H1 (cell line): ENCODE measurements at regions not wholly inside any gene's neighbourhood (a gene's known extent, or its start where the extent isn't known, plus 50 kb on each side); places are given as distances from the start of the nearest gene placed in this dataset.

Experiments
- CTCF ChIA-PET: fragments of 300-600 bp; sonication (Branson Sonifier 250); formaldehyde crosslinking; loops from one replicate; lab custom pipeline; 2021; ENCODE audit not compliant: partially characterized antibody; lab: Charles Lee
- POLR2A ChIA-PET: fragments of 300-600 bp; sonication (Branson Sonifier 250); formaldehyde crosslinking; loops from one replicate; lab custom pipeline; 2021; ENCODE audit warnings: inconsistent platforms; ENCODE audit not compliant: partially characterized antibody; lab: Charles Lee
- DNase-seq, 2 experiments: peaks; one replicate each; pipeline versions ENCODE4 v3.0.0 to v3.0.0-alpha.2; 2010 to 2022; ENCODE audit warnings: low spot score in 2 of 2, low read depth in 1 of 2, mixed read lengths in 1 of 2
- FAIRE-seq: peaks from 2 replicates; lab custom pipeline; 2011; peaks lifted over from hg19 to GRCh38; lab: Jason Lieb, UNC
- H2AFZ ChIP-seq: 2 replicates; pipeline ENCODE4 v1.8.1; 2012; ENCODE audit warnings: low read length, inconsistent platforms
- H2AK5ac ChIP-seq: 2 replicates; pipeline ENCODE4 v1.6.1; 2013; ENCODE audit warnings: low read depth, low read length
- H2BK120ac ChIP-seq: replicated peaks from 2 replicates; pipeline ENCODE3; 2013; ENCODE audit warnings: low read depth, low read length, inconsistent platforms
- H2BK12ac ChIP-seq: 2 replicates; pipeline ENCODE4 v1.6.1; 2013; ENCODE audit warnings: low read depth, low read length
- H2BK15ac ChIP-seq: 2 replicates; pipeline ENCODE4 v1.6.1; 2013; ENCODE audit warnings: low read length
- H2BK20ac ChIP-seq: 2 replicates; pipeline ENCODE4 v1.6.1; 2013; ENCODE audit warnings: low read length
- H2BK5ac ChIP-seq: 2 replicates; pipeline ENCODE4 v1.6.1; 2013; ENCODE audit warnings: low read depth, low read length
- H3K14ac ChIP-seq: 2 replicates; pipeline ENCODE4 v1.6.1; 2013; ENCODE audit warnings: inconsistent platforms; ENCODE audit not compliant: insufficient read length
- H3K18ac ChIP-seq: 2 replicates; pipeline ENCODE4 v1.6.1; 2013; ENCODE audit warnings: low read length; ENCODE audit errors: extremely low read depth
- H3K23ac ChIP-seq: 2 replicates; pipeline ENCODE4 v1.6.1; 2013; ENCODE audit warnings: inconsistent platforms; ENCODE audit not compliant: insufficient read length
- H3K23me2 ChIP-seq: 2 replicates; pipeline ENCODE4 v1.6.1; 2013; ENCODE audit warnings: low read depth, low read length
- H3K27ac ChIP-seq: 2 replicates; pipeline ENCODE4 v1.6.1; 2011; ENCODE audit warnings: low read depth, low read length, inconsistent platforms
- H3K27me3 ChIP-seq, 4 experiments: replicated peaks in 1 of 4; 1 replicate in 1 of 4; 2 replicates in 3 of 4; pipeline versions ENCODE4 v1.6.1 to v1.8.1; 2011 to 2013; ENCODE audit warnings: low read length in 3 of 4, mild to moderate bottlenecking in 3 of 4, inconsistent platforms in 2 of 4, mixed read lengths in 2 of 4, moderate library complexity in 1 of 4; ENCODE audit not compliant: control insufficient read depth in 3 of 4, insufficient read depth in 3 of 4; ENCODE audit errors: extremely low read depth in 1 of 4
- H3K36me3 ChIP-seq, 4 experiments: 2 replicates each; pipeline versions ENCODE4 v1.6.1 to v1.8.1; 2011 to 2013; ENCODE audit warnings: mild to moderate bottlenecking in 4 of 4, low read length in 3 of 4, moderate library complexity in 2 of 4, control low read depth in 1 of 4, inconsistent platforms in 1 of 4; ENCODE audit not compliant: insufficient read depth in 4 of 4, control insufficient read depth in 2 of 4
- H3K4ac ChIP-seq: replicated peaks from 2 replicates; pipeline ENCODE3; 2013; ENCODE audit warnings: low read length, low read depth, mixed read lengths, inconsistent platforms; ENCODE audit not compliant: insufficient read length
- H3K4me1 ChIP-seq, 4 experiments: replicated peaks in 1 of 4; 1 replicate in 1 of 4; 2 replicates in 3 of 4; pipeline versions ENCODE4 v1.6.1 to v1.8.1; 2011 to 2013; ENCODE audit warnings: low read length in 3 of 4, inconsistent platforms in 2 of 4, mixed read lengths in 1 of 4; ENCODE audit not compliant: insufficient read depth in 4 of 4, control insufficient read depth in 3 of 4
- H3K4me2 ChIP-seq, 2 experiments: 2 replicates each; pipeline versions ENCODE4 v1.6.1 to v1.8.1; 2011 to 2013; ENCODE audit warnings: low read depth in 2 of 2, low read length in 2 of 2, control low read depth in 1 of 2, inconsistent platforms in 1 of 2, mild to moderate bottlenecking in 1 of 2; ENCODE audit not compliant: insufficient read depth in 1 of 2
- H3K4me3 ChIP-seq, 4 experiments: fragments of 200-600, 300-600 bp in 1 of 4; sonication (generic), shearing (Covaris generic), sonication (Bioruptor Twin) in 1 of 4; 2 replicates each; pipeline versions ENCODE4 v1.5.1 to v1.8.1; 2011 to 2016; ENCODE audit warnings: low read length in 4 of 4, low read depth in 3 of 4, control low read depth in 2 of 4, inconsistent platforms in 2 of 4, mild to moderate bottlenecking in 2 of 4, mixed read lengths in 1 of 4, moderate library complexity in 1 of 4; ENCODE audit not compliant: insufficient read depth in 2 of 4; ENCODE audit errors: extremely low read depth in 1 of 4
- H3K56ac ChIP-seq: replicated peaks from 2 replicates; pipeline ENCODE3; 2013; ENCODE audit warnings: low read depth, mild to moderate bottlenecking, mixed read lengths, low read length, inconsistent platforms; ENCODE audit not compliant: insufficient read length
- H3K79me1 ChIP-seq: 2 replicates; pipeline ENCODE4 v1.6.1; 2013; ENCODE audit warnings: low read depth, low read length, control low read depth
- H3K79me2 ChIP-seq, 2 experiments: 2 replicates each; pipeline versions ENCODE4 v1.6.1 to v1.8.1; 2012 to 2013; ENCODE audit warnings: low read length in 2 of 2, mild to moderate bottlenecking in 2 of 2, inconsistent platforms in 1 of 2; ENCODE audit not compliant: insufficient read depth in 2 of 2, control insufficient read depth in 1 of 2
- H3K9ac ChIP-seq, 4 experiments: replicated peaks in 1 of 4; 1 replicate in 1 of 4; 2 replicates in 3 of 4; pipeline versions ENCODE4 v1.6.1 to v1.8.1; 2011 to 2013; ENCODE audit warnings: low read depth in 3 of 4, low read length in 3 of 4, control low read depth in 2 of 4, mild to moderate bottlenecking in 2 of 4, moderate library complexity in 2 of 4, inconsistent platforms in 1 of 4; ENCODE audit errors: extremely low read depth in 1 of 4
- H3K9me3 ChIP-seq, 2 experiments: 2 replicates each; pipeline versions ENCODE4 v1.6.1 to v1.8.1; 2012 to 2013; ENCODE audit warnings: mild to moderate bottlenecking in 2 of 2, moderate library complexity in 2 of 2, control low read depth in 1 of 2, inconsistent platforms in 1 of 2, low read depth in 1 of 2, low read length in 1 of 2, mixed read lengths in 1 of 2; ENCODE audit not compliant: insufficient read depth in 2 of 2
- H4K20me1 ChIP-seq, 2 experiments: replicated peaks in 1 of 2; 2 replicates each; pipeline versions ENCODE3 to v1.8.1; 2011 to 2013; ENCODE audit warnings: inconsistent platforms in 2 of 2, low read length in 2 of 2, mild to moderate bottlenecking in 1 of 2; ENCODE audit not compliant: insufficient read depth in 2 of 2, control insufficient read depth in 1 of 2
- H4K5ac ChIP-seq: 2 replicates; pipeline ENCODE4 v1.6.1; 2013; ENCODE audit warnings: low read length, low read depth, mixed read lengths, inconsistent platforms; ENCODE audit not compliant: insufficient read length
- H4K8ac ChIP-seq: 2 replicates; pipeline ENCODE4 v1.8.0; 2013; ENCODE audit warnings: mild to moderate bottlenecking, moderate library complexity, low read length, inconsistent platforms; ENCODE audit not compliant: insufficient read depth; ENCODE audit errors: extremely low read depth
- H4K91ac ChIP-seq: replicated peaks from 2 replicates; pipeline ENCODE3; 2013; ENCODE audit warnings: low read length, mixed read lengths, inconsistent platforms; ENCODE audit not compliant: insufficient read length
- CEBPB ChIP-seq: IDR thresholded peaks from 2 replicates; pipeline ENCODE4 v1.6.1; 2012; ENCODE audit warnings: low read depth, low read length
- JUND ChIP-seq: IDR thresholded peaks from 2 replicates; pipeline ENCODE4 v1.6.1; 2011; ENCODE audit warnings: mild to moderate bottlenecking, improper control_type of control experiment, low read length
- WGBS, 2 experiments: shearing (Covaris generic) in 1 of 2; methylation state at CpG; one replicate each; pipeline versions ENCODE4 v1.1.6 to v1.1.7; 2013 to 2015; ENCODE audit warnings: low lambda C conversion rate in 2 of 2, mixed read lengths in 2 of 2, inconsistent platforms in 1 of 2, low coverage in 1 of 2, missing lambda C conversion rate in 1 of 2; ENCODE audit not compliant: insufficient replicate concordance in 2 of 2, insufficient coverage in 1 of 2, insufficient read length in 1 of 2; ENCODE audit errors: extremely low coverage in 1 of 2, missing lambda C conversion rate in 1 of 2; 5-methylcytosine and 5-hydroxymethylcytosine counted together

DNA sequence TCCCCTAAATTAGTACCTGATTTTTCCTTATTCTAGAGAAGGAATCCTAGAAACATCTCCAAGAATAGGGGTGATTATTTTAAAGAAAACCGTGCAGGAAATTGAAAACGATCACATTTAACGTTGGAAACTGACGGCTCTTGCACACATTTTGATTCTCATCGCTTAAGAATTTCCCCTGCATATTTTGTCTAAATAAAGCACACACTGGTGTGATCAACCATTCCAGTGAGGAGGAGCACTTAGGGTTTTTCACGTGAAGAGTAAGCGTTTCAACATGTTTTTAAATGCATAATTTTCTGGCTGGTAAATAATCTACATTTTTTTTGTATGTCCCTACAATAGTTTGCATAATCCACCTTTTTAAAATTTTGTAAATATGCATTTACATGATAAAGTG lies 229.7 kb upstream of the PFKP start:
- H4K91ac ChIP-seq = no peak overlapping the region
- no peak overlapping the region for H2BK12ac ChIP-seq
- H3K18ac ChIP-seq = no peak overlapping the region
- no peaks in the 10 kb centered on the region for H3K79me1 ChIP-seq
- no peak overlapping the region for H3K4me3 ChIP-seq
- H3K9ac ChIP-seq = no peak overlapping the region
- TF ChIP-seq CEBPB (no peak), JUND (no peak)
- no peak overlapping the region for H3K27ac ChIP-seq
- H3K9me3 ChIP-seq = no peaks in the 10 kb centered on the region
- H2BK120ac ChIP-seq = no peak overlapping the region
- no peak overlapping the region for H2AFZ ChIP-seq
- DNase-seq (no peak), FAIRE-seq (no peak)
- CTCF ChIA-PET = interaction anchor here (0.8 to 2.3 kb wide), 8 partner anchors 8 to 354 kb away, joined by 3 to 16 read pairs (median 4); no protein-coding TSS in a partner anchor
- peaks cover 0 to 3% (median 0%) of the 10 kb centered on the region in 4 experiments; a peak in 1 of 7 replicates for H3K4me1 ChIP-seq
- H3K23me2 ChIP-seq = no peaks in the 10 kb centered on the region
- no peak overlapping the region for H2BK15ac ChIP-seq
- H3K4me2 ChIP-seq = no peak overlapping the region
- WGBS, 2 experiments = 89% methylated on average over 7 of the region's 7 CpGs; no CpG with 5 or more reads in 1 of the 2 experiments
- H2BK5ac ChIP-seq = no peak overlapping the region
- POLR2A ChIA-PET = no interaction called here
- H2BK20ac ChIP-seq = no peak overlapping the region
- H3K27me3 ChIP-seq = peaks cover 0 to 5% (median 2%) of the 10 kb centered on the region in 4 experiments; a peak in 2 of 7 replicates
- H4K8ac ChIP-seq = no peak overlapping the region
- no peak overlapping the region for H3K14ac ChIP-seq
- H3K36me3 ChIP-seq = no peaks in the 10 kb centered on the region
- no peak overlapping the region for H2AK5ac ChIP-seq
- H3K4ac ChIP-seq = no peak overlapping the region
- H4K20me1 ChIP-seq = no peaks in the 10 kb centered on the region
- H3K79me2 ChIP-seq = no peaks in the 10 kb centered on the region
- H3K23ac ChIP-seq = no peak overlapping the region
- no peak overlapping the region for H3K56ac ChIP-seq
- no peak overlapping the region for H4K5ac ChIP-seq
